ENCODE measurements at regions not wholly inside any gene's neighbourhood (a gene's known extent, or its start where the extent isn't known, plus 50 kb on each side); places are given as distances from the start of the nearest gene placed in this dataset.
"Not testable (repeated sequence)": the region's sequence is repeated elsewhere in the genome, so short reads cannot be mapped to it uniquely, and the experiment has no call there.

- no peak for DNase-seq (ENCODE audit: low spot score)
- peaks cover 4% of the 10 kb centered on the region for H3K9me3 Mint-ChIP-seq (ENCODE audit: unreplicated experiment)
- no peak overlapping the region for H3K4me3 Mint-ChIP-seq (ENCODE audit: unreplicated experiment)
- H3K27ac Mint-ChIP-seq (ENCODE audit: unreplicated experiment) = no peak overlapping the region
- no peak for TF ChIP-seq CTCF (IDR thresholded peaks at IDR 0.05; ENCODE audit: unreplicated experiment)
- no peaks in the 10 kb centered on the region for H3K4me1 Mint-ChIP-seq (ENCODE audit: unreplicated experiment)
- H3K27me3 Mint-ChIP-seq (ENCODE audit: unreplicated experiment) = no peaks in the 10 kb centered on the region
- H3K36me3 Mint-ChIP-seq (ENCODE audit: low read depth, unreplicated experiment) = no peaks in the 10 kb centered on the region
Observed at GRCh38 chr10:53331460-53331859, 558.9 kb upstream of the MBL2 start.

GRCh38 chr10:53326401-53327305 is 554.1 kb upstream of the MBL2 start:
- not testable (repeated sequence) for H3K4me1 Mint-ChIP-seq (ENCODE audit: unreplicated experiment); H3K27ac Mint-ChIP-seq (ENCODE audit: unreplicated experiment); H3K36me3 Mint-ChIP-seq (ENCODE audit: low read depth, unreplicated experiment); H3K9me3 Mint-ChIP-seq (ENCODE audit: unreplicated experiment); H3K4me3 Mint-ChIP-seq (ENCODE audit: unreplicated experiment); H3K27me3 Mint-ChIP-seq (ENCODE audit: unreplicated experiment); DNase-seq (ENCODE audit: low spot score)

- Mint-ChIP-seq H3K36me3 (ENCODE audit: low read depth, unreplicated experiment) (no peaks in the 10 kb centered on the region), H3K4me1 (ENCODE audit: unreplicated experiment) (no peaks in the 10 kb centered on the region)
- no peak for DNase-seq (ENCODE audit: low spot score)
Observed at GRCh38 chr10:53325066-53325465, 552.5 kb upstream of the MBL2 start.

GRCh38 chr10:53315709-53316108 is 543.1 kb upstream of the MBL2 start:
- Mint-ChIP-seq H3K4me3 (ENCODE audit: unreplicated experiment) (no peak overlapping the region), H3K4me1 (ENCODE audit: unreplicated experiment) (no peaks in the 10 kb centered on the region), H3K27ac (ENCODE audit: unreplicated experiment) (no peak overlapping the region), H3K9me3 (ENCODE audit: unreplicated experiment) (no peaks in the 10 kb centered on the region), H3K36me3 (ENCODE audit: low read depth, unreplicated experiment) (no peaks in the 10 kb centered on the region), H3K27me3 (ENCODE audit: unreplicated experiment) (no peaks in the 10 kb centered on the region)
- TF ChIP-seq CTCF (IDR thresholded peaks at IDR 0.05; ENCODE audit: unreplicated experiment) = no peak
- DNase-seq (ENCODE audit: low spot score) = no peak

More at GRCh38 chr10:53325066-53325465, 552.5 kb upstream of the MBL2 start:
- TF ChIP-seq CTCF (IDR thresholded peaks at IDR 0.05; ENCODE audit: unreplicated experiment) = no peak
- Mint-ChIP-seq H3K4me3 (ENCODE audit: unreplicated experiment) (no peak overlapping the region), H3K27me3 (ENCODE audit: unreplicated experiment) (no peaks in the 10 kb centered on the region), H3K9me3 (ENCODE audit: unreplicated experiment) (no peaks in the 10 kb centered on the region), H3K27ac (ENCODE audit: unreplicated experiment) (no peak overlapping the region)

- no peak for DNase-seq (ENCODE audit: low spot score)
- H3K4me3 Mint-ChIP-seq (ENCODE audit: unreplicated experiment) = no peak overlapping the region
- H3K4me1 Mint-ChIP-seq (ENCODE audit: unreplicated experiment) = no peaks in the 10 kb centered on the region
- no peak for TF ChIP-seq CTCF (IDR thresholded peaks at IDR 0.05; ENCODE audit: unreplicated experiment)
- H3K27me3 Mint-ChIP-seq (ENCODE audit: unreplicated experiment) = no peaks in the 10 kb centered on the region
- no peaks in the 10 kb centered on the region for H3K36me3 Mint-ChIP-seq (ENCODE audit: low read depth, unreplicated experiment)
- no peaks in the 10 kb centered on the region for H3K9me3 Mint-ChIP-seq (ENCODE audit: unreplicated experiment)
- no peak overlapping the region for H3K27ac Mint-ChIP-seq (ENCODE audit: unreplicated experiment)
Observed at GRCh38 chr10:53314876-53315275, 542.3 kb upstream of the MBL2 start.
